Suprapubic skin (tissue), 4 donors: ENCODE measurements at regions not wholly inside any gene's neighbourhood (a gene's known extent, or its start where the extent isn't known, plus 50 kb on each side); places are given as distances from the start of the nearest gene placed in this dataset.

Source experiments
- DNase-seq, 2 donors: peaks; one replicate each; pipeline ENCODE4 v3.0.0-alpha.2; 2019; ENCODE audit warnings: low spot score in 2 of 2
- H3K27ac ChIP-seq: fragments of 200-600 bp; sonication (generic); one replicate; pipeline ENCODE4 v1.5.1; 2019
- H3K27me3 ChIP-seq: fragments of 200-600 bp; sonication (generic); one replicate; pipeline ENCODE4 v1.5.1; 2019
- H3K36me3 ChIP-seq: fragments of 200-600 bp; sonication (generic); one replicate; pipeline ENCODE4 v1.5.1; 2019
- H3K4me1 ChIP-seq: fragments of 200-600 bp; sonication (generic); one replicate; pipeline ENCODE4 v1.5.1; 2019
- H3K4me3 ChIP-seq: fragments of 200-600 bp; sonication (generic); one replicate; pipeline ENCODE4 v1.5.1; 2019; ENCODE audit warnings: mild to moderate bottlenecking
- H3K9me3 ChIP-seq: fragments of 200-600 bp; sonication (generic); one replicate; pipeline ENCODE4 v1.5.1; 2019
- EP300 ChIP-seq: sonication (generic); formaldehyde crosslinking; IDR thresholded peaks from one replicate; pipeline ENCODE4 v1.6.1; 2017; ENCODE audit warnings: antibody characterized with exemption
- POLR2A ChIP-seq, 2 donors: fragments of 450-650 bp; IDR thresholded peaks; one replicate each; pipeline ENCODE4 v1.6.1; 2017; ENCODE audit warnings: antibody characterized with exemption in 2 of 2, mild to moderate bottlenecking in 2 of 2, moderate library complexity in 2 of 2
- POLR2AphosphoS5 ChIP-seq, 3 donors: sonication (generic); formaldehyde crosslinking; IDR thresholded peaks; one replicate each; pipeline ENCODE4 v1.6.1; 2017; ENCODE audit warnings: antibody characterized with exemption in 3 of 3
- WGBS: methylation state at CpG from one replicate; pipeline ENCODE4 v1.1.5; 2018; 5-methylcytosine and 5-hydroxymethylcytosine counted together
- TF ChIP-seq, protein P1 (sequence below), 2 donors: fragments of 200-600 bp in 1 of 2; fragments of 450-650 bp in 1 of 2; sonication (generic) in 1 of 2; IDR thresholded peaks; one replicate each; pipeline ENCODE4 v1.5.1; 2016 to 2019; ENCODE audit warnings: antibody characterized with exemption in 2 of 2, mild to moderate bottlenecking in 1 of 2, moderate library complexity in 1 of 2

- TF ChIP-seq, protein P1, sequence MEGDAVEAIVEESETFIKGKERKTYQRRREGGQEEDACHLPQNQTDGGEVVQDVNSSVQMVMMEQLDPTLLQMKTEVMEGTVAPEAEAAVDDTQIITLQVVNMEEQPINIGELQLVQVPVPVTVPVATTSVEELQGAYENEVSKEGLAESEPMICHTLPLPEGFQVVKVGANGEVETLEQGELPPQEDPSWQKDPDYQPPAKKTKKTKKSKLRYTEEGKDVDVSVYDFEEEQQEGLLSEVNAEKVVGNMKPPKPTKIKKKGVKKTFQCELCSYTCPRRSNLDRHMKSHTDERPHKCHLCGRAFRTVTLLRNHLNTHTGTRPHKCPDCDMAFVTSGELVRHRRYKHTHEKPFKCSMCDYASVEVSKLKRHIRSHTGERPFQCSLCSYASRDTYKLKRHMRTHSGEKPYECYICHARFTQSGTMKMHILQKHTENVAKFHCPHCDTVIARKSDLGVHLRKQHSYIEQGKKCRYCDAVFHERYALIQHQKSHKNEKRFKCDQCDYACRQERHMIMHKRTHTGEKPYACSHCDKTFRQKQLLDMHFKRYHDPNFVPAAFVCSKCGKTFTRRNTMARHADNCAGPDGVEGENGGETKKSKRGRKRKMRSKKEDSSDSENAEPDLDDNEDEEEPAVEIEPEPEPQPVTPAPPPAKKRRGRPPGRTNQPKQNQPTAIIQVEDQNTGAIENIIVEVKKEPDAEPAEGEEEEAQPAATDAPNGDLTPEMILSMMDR (IDR thresholded peaks at IDR 0.05): no peak
- TF ChIP-seq POLR2AphosphoS5 (IDR thresholded peaks at IDR 0.05) (no peak), EP300 (no peak), POLR2A (IDR thresholded peaks at IDR 0.05) (no peak)
- Histone ChIP-seq H3K27ac (no peak overlapping the region), H3K4me3 (no peak overlapping the region), H3K27me3 (no peaks in the 10 kb centered on the region), H3K9me3 (no peaks in the 10 kb centered on the region), H3K4me1 (no peaks in the 10 kb centered on the region), H3K36me3 (no peaks in the 10 kb centered on the region)
- no peak for DNase-seq
- 89% methylated on average over 1 of the region's 1 CpG for WGBS
These were observed 330.0 kb downstream of the PRR16 start for GRCh38 chr5:120794121-120794520.

GRCh38 chr5:120803282-120803681 is 339.2 kb downstream of the PRR16 start:
- no peak overlapping the region for H3K4me3 ChIP-seq
- no peak for TF ChIP-seq POLR2AphosphoS5 (IDR thresholded peaks at IDR 0.05)
- TF ChIP-seq, protein P1 (IDR thresholded peaks at IDR 0.05): no peak
- TF ChIP-seq POLR2A (IDR thresholded peaks at IDR 0.05): no peak
- no peak for TF ChIP-seq EP300
- H3K9me3 ChIP-seq: no peaks in the 10 kb centered on the region
- H3K4me1 ChIP-seq: no peaks in the 10 kb centered on the region
- DNase-seq: no peak
- no peaks in the 10 kb centered on the region for H3K27me3 ChIP-seq
- H3K36me3 ChIP-seq: no peaks in the 10 kb centered on the region
- no peak overlapping the region for H3K27ac ChIP-seq
- 3% methylated on average over 1 of the region's 1 CpG for whole genome bisulfite sequencing

DNA sequence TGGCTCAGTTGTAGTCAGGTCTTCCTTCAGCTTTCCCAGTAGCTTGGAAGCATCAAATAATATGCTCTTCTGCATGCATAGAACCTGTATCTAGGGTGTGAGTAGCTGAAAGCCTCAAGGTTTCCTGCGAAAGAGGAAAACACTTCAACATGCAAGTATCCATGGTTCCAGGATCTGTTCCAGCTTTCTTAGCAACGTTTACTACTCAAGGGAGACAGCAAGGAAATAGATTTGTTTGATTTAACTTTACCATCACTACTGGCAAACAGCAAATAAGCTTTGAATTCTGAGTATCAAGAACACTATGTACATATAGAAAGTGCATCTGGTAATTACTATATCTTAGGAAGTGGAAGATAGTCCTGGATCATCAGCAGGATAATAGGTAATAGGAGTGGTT is 341.0 kb downstream of the PRR16 start:
- H3K27ac ChIP-seq: no peak overlapping the region
- no peaks in the 10 kb centered on the region for H3K27me3 ChIP-seq
- H3K9me3 ChIP-seq: no peaks in the 10 kb centered on the region
- 62% methylated on average over 2 of the region's 2 CpGs for WGBS
- no peak overlapping the region for H3K4me3 ChIP-seq
- H3K4me1 ChIP-seq: no peaks in the 10 kb centered on the region
- H3K36me3 ChIP-seq: no peaks in the 10 kb centered on the region
- no peak for DNase-seq
- no peak for TF ChIP-seq POLR2A (IDR thresholded peaks at IDR 0.05)
- no peak for TF ChIP-seq EP300
- TF ChIP-seq, protein P1 (IDR thresholded peaks at IDR 0.05): no peak
- TF ChIP-seq POLR2AphosphoS5 (IDR thresholded peaks at IDR 0.05): no peak

DNA sequence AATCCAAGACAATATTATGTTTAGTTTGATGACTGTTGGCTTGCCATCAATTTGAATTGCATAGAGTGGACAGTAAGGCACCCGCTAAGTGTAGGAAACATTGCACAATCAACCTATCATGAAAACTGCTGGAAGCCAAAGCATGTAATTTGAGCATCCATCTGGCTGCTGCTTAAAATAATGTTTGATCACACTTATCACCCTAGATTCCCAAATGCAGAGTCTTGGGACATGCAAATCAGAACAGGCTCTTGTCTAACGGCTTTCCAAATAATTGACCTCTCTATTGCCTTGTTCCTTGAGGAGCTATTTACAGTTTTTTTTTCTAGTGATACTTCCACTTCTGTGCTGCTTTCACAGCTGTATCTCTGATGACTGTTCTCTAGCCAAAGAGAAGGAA is 342.1 kb downstream of the PRR16 start:
- TF ChIP-seq, protein P1 (IDR thresholded peaks at IDR 0.05): no peak
- H3K36me3 ChIP-seq: no peaks in the 10 kb centered on the region
- 51% methylated on average over 2 of the region's 2 CpGs for WGBS
- H3K4me1 ChIP-seq: no peaks in the 10 kb centered on the region
- H3K27ac ChIP-seq: no peak overlapping the region
- no peaks in the 10 kb centered on the region for H3K27me3 ChIP-seq
- no peaks in the 10 kb centered on the region for H3K9me3 ChIP-seq
- no peak overlapping the region for H3K4me3 ChIP-seq
- DNase-seq: no peak

- no peaks in the 10 kb centered on the region for H3K36me3 ChIP-seq
- no peak overlapping the region for H3K27ac ChIP-seq
- no peak overlapping the region for H3K4me3 ChIP-seq
- no peak for DNase-seq
- H3K27me3 ChIP-seq: no peaks in the 10 kb centered on the region
- no peaks in the 10 kb centered on the region for H3K4me1 ChIP-seq
- TF ChIP-seq POLR2AphosphoS5 (IDR thresholded peaks at IDR 0.05) (no peak), EP300 (no peak)
- TF ChIP-seq, protein P1 (IDR thresholded peaks at IDR 0.05): no peak
- H3K9me3 ChIP-seq: no peaks in the 10 kb centered on the region
These were observed 344.0 kb downstream of the PRR16 start for GRCh38 chr5:120808135-120808534.
